Hematopoietic multipotent progenitor cell (in vitro differentiated cells): ENCODE measurements at regions not wholly inside any gene's neighbourhood (a gene's known extent, or its start where the extent isn't known, plus 50 kb on each side); places are given as distances from the start of the nearest gene placed in this dataset.

Experiments
- DNase-seq, 3 donors: peaks; one replicate each; pipeline ENCODE4 v3.0.0-alpha.2; 2011 to 2015; ENCODE audit warnings: low read depth in 2 of 3, low spot score in 2 of 3

DNA sequence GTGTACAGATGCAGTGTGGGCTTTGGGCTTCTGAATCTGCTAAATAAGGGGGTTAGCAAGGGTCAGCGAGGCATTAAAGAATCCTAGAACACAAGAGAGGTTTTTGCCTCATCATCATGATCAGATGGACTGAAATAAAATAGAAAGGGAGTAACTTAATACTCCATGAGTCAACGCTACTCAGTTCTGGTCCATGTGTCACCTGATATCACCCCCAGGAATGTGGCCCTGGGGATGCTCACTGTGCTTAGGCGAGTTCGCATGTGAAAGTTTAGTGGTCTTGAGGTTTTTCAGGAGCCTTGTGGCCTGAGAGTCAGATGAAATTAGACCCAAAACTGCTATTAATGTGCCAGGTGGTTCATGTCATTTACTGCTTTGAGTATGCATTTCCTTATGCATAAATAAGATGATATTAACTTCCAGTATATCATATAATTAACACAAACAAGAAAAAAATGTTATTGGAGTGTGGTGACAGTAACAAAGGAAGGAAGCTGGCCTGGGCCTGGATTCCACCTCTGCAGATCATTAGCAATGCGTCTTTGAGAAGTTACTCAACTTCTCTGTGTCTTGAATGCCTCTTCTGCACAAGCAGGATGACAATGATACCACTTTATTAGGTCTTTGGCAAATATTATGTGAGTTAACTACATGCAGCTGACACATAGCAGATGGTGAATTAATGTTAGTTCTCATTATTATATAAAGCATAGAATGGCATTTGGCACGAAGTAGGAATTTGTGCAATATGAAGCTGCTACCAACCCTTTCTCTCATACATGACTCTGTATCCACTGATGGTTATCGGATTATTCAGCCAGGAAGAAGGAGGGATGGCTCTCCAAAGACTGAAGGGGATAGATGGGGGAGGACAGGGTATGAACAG lies 1272.6 kb downstream of the AACS start:
- DNase-seq = no peak

DNA sequence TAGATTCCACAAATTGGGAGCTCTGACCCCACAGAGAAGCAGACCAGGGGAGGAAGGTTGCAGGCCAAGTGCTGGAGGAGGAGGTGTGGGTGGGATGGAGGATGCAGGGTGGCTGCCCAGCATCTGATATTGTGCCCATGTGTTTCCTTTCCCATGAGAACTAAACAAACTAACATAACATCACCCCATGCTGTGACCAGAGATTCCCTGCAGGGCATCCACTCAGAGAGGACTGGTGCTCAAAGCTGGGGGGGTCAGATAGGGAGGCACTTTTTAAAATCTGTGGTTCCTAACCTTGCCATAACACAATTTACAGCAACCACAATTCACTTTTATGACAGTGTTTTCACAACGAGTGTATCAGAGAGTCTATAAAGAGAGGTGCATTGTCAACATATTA lies 1277.6 kb downstream of the AACS start:
- no peak for DNase-seq

DNA sequence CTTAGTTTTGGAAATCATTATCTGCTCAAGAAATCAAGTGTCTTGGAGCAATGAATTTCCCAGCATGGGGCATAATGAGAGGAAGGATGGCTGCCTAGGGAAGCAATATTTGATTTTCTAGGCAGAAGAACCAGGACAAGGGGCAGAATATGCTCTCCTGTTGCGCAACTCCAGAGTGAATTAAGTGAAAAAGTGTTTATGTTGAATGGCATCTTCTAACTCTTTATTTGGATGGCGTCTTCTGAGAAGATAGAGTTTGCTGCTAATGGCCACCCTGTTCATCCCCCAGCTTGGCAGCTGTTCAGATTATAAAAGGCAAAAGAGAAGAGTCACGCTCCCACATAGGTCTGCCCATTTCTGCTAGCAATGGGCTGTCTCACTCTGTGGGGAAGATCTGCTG lies 1278.1 kb downstream of the AACS start:
- DNase-seq = no peak

DNA sequence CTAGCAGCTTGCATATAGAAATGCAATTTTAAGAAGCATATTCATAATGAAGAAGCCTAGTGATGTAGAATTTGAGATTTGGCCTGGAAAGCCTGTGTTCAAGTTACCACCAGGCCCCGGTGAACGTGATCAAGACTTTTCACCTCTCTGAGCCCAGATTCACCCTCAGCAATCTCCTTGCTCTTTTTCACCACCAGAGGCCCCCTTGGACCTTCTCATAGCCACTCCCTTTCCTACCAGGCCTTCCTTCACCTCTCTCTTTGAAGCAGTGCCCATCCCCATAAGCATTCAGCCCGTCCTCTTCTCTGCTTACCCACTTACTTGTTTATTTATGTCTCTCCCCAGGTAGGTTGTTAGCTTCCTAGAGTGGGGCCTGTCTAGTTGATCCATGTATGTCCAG lies 1280.9 kb downstream of the AACS start:
- DNase-seq = no peak

DNA sequence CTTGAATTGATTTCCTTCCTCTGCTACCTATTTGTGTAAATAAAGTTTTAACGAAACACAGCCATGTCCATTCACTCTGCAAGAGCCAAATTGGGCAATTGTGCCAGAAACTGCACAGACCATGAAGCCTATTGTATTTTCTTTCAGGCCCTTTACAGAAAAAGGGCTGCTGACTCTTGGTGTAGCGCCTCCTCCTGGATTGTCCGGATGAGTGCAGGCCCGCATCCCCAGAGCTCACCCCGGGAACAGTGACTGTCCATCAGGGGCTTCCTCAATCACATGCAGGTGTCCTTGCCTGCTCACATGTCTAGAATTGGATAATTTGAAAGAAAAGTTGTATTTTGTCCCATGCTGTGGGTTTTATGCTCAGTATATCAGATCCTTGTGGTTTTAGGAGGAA lies 1282.2 kb downstream of the AACS start:
- no peak for DNase-seq

DNA sequence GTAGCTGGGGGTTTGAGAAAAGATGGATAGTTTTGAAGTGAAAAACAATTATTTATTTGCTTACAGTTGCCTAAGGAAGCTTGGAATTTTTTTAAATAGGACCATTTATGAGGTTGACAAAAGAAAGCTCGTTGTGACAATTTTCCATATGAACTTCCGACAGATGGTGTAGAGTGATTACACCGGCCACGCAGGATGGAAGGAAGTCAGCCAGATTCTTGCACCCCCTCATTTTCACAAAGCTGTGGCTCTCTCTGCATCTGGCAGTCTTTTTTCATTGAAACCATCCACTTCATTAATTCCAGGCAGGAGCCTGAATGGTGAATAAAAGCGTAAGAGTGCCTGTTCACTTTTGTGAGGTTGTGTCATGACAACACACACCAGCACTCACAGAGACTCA lies 1284.1 kb downstream of the AACS start:
- no peak for DNase-seq

DNA sequence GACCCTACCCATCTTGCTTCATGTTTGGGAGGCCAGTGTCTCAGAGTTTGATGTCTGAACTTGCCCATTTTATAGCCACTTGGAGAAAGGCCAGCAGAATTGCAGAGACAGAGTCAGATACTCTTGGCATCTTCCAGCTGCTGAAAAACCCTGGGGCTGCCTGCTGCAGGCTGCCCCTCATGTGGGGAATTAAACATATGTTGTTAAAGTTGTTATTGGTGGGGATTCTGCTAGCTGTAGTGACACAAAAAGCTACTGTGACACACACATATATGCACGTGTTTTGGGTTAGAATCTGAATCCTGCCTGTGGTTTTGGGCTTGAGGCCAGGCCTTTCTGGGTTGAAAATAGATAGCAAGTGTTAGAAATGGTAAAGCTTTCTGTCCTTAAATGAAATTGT lies 1288.4 kb downstream of the AACS start:
- DNase-seq = no peak

DNA sequence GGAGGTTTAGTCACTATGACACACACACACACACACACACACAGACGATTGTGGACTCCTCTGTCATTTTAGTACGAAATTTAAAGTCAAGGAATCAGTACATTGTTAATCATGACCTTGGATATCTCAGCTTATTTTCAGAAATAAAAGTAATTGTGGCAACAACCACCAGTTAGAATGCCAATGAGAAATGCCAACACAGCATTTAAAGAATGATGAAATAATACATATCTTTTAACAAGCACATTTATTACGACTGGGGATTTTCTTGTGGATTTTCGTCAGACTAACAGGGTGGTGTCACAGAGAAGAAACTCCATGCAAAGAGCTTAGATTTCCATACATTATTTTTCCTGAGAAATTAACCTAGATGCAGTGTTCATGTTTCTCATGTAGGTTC lies 1289.4 kb downstream of the AACS start:
- DNase-seq = no peak

DNA sequence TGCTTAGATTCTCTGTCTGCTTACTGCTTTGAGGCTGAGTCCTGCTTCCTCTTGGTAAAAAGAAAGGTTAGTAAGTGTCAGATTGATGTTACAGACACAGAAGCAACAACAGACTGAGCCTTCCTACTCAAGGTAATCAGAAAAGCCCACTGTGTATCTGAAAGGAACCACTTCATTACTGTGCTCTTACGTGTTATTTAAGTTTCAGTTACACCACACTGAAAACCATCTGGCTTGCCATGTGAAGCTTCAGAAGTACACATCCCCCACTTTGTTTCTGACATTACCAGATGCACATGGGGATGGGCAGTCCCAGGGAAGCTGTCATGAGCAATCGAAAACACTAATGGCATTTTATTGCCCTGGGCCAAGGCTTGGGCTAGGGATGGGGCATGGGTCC lies 1290.1 kb downstream of the AACS start:
- no peak for DNase-seq

DNA sequence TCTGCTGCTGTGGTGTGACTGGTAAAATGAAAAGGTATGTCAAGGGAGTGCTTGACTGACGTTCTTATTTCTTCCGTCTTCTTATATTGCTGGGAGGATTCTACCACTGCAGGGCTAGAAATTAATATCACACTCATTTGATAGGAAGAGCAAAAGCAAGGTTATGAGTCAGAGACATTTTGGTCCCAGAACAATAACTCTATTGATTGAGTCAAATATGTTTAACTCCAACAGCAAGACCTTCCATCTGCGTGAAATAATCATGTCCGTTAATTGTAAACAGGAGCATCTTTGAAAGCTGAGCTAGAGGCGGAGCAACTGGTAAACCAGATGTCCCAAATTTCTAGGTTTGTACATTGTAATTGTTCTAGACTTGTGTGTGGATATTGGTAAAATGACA lies 1293.6 kb downstream of the AACS start:
- no peak for DNase-seq

DNA sequence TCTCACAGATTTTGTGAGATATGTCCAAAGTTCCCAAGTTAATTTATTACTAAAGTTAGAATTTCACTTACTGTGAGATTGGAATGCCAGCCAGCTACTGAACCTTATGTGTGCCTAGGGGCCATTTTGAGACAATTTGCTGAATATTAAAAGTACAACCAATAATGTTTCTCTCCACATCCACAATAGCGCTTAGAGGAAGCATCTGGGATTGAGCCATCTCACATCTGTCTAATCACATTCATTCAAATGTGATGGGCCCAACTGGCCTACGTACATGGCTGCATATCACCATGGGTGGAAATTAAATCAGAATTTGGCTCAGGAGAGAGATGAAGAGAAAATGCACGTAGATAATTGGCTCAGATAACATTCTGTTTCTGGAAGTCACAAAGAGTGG lies 1294.0 kb downstream of the AACS start:
- DNase-seq = no peak

DNA sequence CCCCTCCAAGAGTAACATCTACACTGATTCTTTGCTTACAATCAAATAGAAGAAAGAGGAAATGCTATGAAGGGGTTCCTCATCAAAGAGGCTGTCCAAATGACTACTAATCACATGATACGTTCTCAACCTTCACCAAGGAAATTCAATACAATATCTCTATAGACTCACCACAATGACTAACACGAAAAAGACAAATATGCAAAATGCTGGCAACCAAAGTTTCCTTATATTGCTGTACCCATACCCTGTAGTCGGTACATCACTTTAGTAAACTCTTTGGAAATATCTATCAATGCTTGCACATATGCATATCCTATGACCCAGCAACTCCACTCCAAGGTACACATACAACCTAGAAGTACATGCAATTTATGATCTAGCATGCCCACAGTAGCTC lies 1296.6 kb downstream of the AACS start:
- DNase-seq = no peak

DNA sequence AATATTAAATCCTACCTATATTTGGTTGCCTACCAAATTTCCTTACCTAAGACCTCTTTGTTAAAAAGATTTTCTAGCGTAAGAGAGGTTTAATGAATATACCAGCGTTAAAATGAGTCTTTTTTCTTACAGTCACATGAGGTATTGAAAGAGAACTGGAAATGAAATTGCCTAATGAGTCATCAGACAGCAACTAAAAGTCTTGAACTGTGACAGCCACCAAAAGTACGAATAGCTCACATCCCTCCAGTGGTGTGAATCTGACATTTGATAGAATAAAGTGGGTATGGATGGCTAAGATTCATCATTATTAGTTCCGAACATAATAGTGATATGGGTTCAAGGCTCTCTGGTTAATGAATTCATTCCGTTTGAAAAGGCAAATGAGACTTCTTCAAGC lies 1297.3 kb downstream of the AACS start:
- DNase-seq = no peak

DNA sequence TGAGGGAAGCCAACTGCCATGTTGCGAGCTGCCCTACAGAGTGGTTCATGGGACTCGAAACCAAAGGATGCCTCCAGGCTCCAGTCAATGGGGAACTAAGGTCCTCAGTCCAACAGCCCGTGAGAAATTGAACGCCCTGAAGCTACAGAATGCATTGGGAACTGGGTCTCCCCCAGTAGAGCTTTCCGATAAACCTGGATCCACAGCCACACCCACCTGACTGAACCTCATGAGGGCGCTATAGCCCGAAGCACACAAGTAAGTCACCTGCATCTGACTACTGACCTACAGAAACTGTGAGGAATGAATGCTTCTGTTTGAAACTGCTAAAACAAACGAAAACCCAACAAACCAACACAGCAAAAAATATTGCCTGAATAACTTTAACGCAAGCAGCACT lies 1297.7 kb downstream of the AACS start:
- no peak for DNase-seq

DNA sequence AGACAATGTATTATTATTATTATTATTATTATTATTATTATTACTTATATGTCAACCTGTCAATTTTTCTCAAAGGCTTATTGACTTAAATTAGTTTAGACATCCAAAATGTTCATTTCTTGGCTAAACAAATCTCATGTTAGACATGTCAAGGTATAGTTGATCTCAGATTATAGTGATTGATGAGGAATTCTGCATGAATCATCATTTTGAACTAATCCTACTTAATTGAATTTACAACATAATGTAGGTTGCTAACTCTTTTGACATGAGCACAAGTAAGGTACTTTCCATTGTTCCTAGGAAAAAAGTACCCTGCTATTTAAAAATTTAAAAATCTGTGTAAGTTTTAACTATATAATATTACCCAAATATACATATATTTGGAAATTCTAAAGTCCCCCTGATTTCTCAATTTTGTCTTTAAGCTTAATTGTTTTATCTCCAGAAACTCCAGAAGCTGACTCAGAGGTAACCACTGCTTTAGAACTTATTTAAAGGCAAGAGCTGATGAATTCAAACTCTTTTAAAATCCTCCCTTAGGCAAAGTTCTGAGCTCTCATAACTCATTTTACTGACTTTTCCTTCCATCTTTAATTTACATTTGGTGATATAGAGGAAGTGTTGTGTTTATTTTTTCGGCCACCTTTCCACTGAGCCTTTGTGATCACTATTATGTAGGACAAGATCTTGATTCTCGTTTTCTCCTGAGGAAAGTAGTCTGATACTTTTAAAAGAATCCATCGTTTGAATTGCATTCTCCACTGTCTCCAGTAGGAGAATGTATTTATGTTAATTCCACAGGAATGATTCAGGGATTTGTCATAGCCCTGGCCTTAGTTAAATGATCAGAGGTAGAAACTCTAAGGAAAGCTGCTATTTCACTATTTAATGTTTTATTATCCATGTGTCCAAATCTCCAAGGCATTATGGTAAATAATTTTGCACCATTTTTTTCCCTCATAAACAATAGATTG lies 1304.5 kb downstream of the AACS start:
- DNase-seq = no peak

DNA sequence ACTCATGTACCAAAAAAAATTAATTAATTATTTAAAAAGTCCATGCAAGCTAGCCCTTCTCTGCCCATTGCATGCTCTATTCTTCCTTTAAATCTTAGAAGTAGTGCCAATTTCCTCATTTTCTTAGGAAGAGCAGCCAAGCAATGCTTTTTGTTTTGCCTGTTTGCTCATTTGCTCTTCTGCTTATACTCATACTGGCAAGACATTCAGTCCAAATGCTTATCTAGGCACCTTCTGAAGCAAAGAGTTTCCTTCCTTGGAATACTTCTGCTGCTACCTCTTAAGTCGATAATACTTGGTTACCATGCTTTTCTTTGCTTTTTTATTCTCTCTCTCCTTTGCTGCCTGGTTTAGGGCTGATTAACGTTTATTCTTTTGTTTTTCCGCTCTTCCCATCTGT lies 1318.3 kb downstream of the AACS start:
- DNase-seq = no peak

DNA sequence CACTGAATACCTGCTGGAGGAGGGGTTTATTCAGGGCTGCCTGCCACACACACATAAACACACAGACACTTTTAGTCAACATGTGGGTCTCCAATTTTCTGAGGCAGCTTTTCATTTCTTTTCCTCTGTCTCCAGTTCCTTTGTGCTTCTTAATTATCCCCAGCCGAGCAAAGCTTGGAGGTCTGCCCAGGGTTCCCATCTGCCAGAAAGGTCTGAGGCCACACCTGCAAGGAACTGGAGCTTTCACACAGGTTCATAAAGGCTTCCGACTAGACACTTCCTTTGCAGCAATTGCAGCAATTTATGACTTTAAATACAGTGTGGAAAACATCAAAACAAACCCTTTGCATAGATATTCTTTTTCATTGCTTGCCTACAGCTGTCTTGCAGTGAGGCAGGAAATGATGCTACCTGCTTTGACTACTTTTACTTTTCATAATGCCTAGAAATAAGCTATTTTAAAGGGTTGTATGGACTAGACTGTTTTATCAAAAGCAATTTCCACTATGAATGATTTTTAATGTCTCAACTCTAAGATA lies 1318.9 kb downstream of the AACS start:
- DNase-seq = no peak

DNA sequence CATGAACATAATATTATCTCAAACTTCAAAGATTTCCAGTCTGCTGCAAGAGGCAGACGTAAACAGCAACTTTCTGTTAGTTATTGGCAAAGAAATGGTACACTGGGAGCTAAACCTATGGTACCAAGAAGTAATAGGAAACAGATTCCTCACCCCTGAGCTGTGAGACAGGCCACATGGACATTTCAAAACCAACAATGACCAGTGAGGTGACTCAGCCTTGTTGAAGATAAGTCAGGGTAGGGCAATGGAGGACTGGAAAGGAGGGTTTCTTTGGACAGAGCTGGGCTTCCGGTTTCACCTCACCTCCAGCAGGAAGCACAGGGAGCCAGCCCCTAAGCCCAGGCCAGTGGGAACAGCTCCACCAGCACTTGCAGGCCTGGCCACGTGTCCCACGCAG lies 1320.5 kb downstream of the AACS start:
- no peak for DNase-seq

DNA sequence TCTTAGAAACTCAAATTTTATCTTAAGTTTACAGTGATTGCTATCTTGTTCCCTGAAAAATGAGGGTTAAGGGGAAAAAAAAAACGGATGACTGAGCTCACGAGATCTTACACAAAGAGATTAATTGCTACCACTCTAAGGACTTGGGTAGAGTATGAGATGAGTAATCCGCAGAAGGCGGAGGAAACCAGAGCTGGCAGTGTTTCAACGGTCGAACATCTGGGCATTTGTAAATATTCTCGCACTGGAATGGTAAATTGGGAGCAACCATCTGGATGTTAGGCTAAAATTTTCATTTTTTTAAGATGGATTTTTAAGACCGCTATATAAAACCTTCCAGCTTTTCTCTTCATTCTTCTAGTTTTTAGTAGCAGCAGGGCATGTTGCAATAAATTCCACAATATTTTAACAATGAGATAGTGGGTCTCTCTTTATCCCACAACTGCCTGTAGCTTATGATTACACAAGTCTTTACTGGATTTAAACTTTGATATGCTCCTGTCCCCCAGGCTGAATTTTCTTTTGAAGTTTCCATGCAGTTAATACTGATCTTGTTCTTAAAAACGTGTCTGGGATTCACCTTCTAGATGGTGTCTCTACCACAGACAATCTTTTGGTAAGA lies 1324.1 kb downstream of the AACS start:
- DNase-seq = no peak

DNA sequence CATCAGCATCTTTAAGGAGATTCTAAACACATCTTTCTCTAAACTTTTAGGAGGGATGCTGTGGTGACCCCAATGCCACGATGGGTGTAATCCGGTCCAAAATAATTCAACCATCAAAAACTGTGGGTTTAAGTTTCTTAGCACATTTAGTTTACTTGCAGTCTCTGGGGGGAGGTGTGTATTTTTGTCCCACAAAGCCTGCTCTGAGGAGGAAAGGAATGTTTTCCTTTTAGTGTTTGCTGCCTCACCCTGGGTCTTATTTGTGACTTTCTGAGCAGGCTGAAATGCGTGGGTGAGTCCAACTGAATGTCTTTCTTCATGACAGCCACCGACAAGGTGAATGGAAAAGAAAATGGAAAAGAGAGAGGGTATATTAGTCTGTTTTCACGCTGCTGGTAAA lies 1324.7 kb downstream of the AACS start:
- DNase-seq = no peak

DNA sequence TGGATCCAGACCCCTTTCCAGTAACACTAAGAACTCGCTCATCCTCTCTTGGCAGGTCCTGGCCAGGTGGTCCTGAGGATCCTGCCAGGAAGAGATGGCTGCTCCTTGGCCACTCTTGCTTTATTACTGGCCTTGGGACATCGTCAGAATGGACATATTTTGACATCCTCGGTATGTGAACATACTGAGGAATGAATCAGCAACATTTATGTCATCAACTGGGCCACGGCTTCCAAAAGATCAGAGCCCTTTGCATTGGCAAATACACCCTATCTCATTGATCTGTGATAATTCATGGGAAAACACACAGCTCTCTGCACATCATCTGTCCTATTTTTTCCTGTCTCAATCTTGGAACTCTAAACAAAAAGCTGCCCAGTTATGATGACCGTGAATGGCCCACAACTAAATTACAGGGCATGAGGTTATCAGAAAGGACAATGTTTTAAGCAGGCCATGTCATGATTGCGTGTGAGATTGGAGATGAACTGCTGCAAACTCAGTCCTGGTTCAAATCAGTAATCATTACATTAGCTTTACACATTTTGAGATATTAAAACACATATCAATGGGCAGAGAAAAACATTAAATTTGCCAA lies 1325.8 kb downstream of the AACS start:
- DNase-seq = no peak
